RWPE1 (cell line): ENCODE measurements at regions not wholly inside any gene's neighbourhood (a gene's known extent, or its start where the extent isn't known, plus 50 kb on each side); places are given as distances from the start of the nearest gene placed in this dataset.

ENCODE experiments used
- CTCF ChIA-PET: fragments of 350-600 bp; sonication (Branson Sonifier 250); formaldehyde crosslinking; extraction: SDS; loops from one replicate; lab custom pipeline; 2021; lab: Yijun Ruan, JAX
- POLR2A ChIA-PET: fragments of 400-600 bp; formaldehyde crosslinking; extraction: SDS; loops from one replicate; lab custom pipeline; 2020; ENCODE audit warnings: antibody characterized with exemption; ENCODE audit not compliant: low non-redundant PET; lab: Yijun Ruan, JAX
- DNase-seq: peaks from one replicate; pipeline ENCODE4 v3.0.0; 2012; ENCODE audit warnings: low spot score
- H3K27ac ChIP-seq: fragments of 450-650 bp; 2 replicates; pipeline ENCODE4 v1.5.1; 2017
- TF ChIP-seq, protein P1 (sequence below): fragments of 450-650 bp; conservative IDR thresholded peaks from 2 replicates; pipeline ENCODE4 v1.5.1; 2017; ENCODE audit warnings: low read depth, mild to moderate bottlenecking

GRCh38 chr6:140317950-140318349 lies 943.5 kb upstream of the CITED2 start:
- DNase-seq = no peak
- POLR2A ChIA-PET = no interaction called here
- CTCF ChIA-PET = no interaction called here
- H3K27ac ChIP-seq = no peak overlapping the region
- TF ChIP-seq, protein P1, sequence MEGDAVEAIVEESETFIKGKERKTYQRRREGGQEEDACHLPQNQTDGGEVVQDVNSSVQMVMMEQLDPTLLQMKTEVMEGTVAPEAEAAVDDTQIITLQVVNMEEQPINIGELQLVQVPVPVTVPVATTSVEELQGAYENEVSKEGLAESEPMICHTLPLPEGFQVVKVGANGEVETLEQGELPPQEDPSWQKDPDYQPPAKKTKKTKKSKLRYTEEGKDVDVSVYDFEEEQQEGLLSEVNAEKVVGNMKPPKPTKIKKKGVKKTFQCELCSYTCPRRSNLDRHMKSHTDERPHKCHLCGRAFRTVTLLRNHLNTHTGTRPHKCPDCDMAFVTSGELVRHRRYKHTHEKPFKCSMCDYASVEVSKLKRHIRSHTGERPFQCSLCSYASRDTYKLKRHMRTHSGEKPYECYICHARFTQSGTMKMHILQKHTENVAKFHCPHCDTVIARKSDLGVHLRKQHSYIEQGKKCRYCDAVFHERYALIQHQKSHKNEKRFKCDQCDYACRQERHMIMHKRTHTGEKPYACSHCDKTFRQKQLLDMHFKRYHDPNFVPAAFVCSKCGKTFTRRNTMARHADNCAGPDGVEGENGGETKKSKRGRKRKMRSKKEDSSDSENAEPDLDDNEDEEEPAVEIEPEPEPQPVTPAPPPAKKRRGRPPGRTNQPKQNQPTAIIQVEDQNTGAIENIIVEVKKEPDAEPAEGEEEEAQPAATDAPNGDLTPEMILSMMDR = no peak

DNA sequence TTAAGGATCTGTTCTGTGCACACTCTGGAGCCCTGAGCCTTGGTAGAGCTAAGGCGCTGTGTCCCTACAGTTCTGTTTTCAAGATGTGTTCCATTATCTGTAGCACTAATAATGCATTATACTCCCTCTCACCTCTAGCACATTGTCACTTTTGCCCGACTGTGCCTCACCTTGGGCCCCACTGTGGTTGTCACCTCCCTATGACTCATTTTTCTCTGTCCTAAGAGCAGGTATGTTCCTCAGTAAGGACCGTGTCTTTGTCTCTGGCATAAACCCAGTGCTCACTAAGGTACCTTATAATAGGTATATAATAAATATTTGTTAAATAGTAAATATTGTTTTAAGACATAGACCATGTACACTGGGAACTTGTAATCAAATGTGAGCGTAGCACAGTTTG lies 942.5 kb upstream of the CITED2 start:
- DNase-seq = no peak
- TF ChIP-seq, protein P1 = no peak
- POLR2A ChIA-PET = no interaction called here
- CTCF ChIA-PET = no interaction called here
- H3K27ac ChIP-seq = no peak overlapping the region

GRCh38 chr6:140314682-140315081 lies 940.2 kb upstream of the CITED2 start:
- POLR2A ChIA-PET = no interaction called here
- CTCF ChIA-PET = no interaction called here
- no peak for DNase-seq

GRCh38 chr6:140311146-140311545 lies 936.7 kb upstream of the CITED2 start:
- TF ChIP-seq, protein P1 = no peak
- no peak overlapping the region for H3K27ac ChIP-seq
- ChIA-PET CTCF (no interaction called here), POLR2A (no interaction called here)
- DNase-seq = no peak

More at GRCh38 chr6:140314682-140315081, 940.2 kb upstream of the CITED2 start:
- TF ChIP-seq, protein P1 = no peak
- H3K27ac ChIP-seq = no peak overlapping the region

- ChIA-PET POLR2A (no interaction called here), CTCF (interaction anchor here (0.7 kb wide), 1 partner anchor 928 kb away, joined by 3 read pairs; no protein-coding TSS in a partner anchor)
- H3K27ac ChIP-seq = no peak overlapping the region
- TF ChIP-seq, protein P1 = no peak
- DNase-seq = no peak
Measured at GRCh38 chr6:140303218-140303949, 928.9 kb upstream of the CITED2 start.

- ChIA-PET POLR2A (no interaction called here), CTCF (no interaction called here)
- DNase-seq = no peak
- TF ChIP-seq, protein P1 = no peak
- H3K27ac ChIP-seq = no peak overlapping the region
Measured at GRCh38 chr6:140300331-140300730, 925.9 kb upstream of the CITED2 start.
